ENCODE measurements at regions not wholly inside any gene's neighbourhood (a gene's known extent, or its start where the extent isn't known, plus 50 kb on each side); places are given as distances from the start of the nearest gene placed in this dataset.

DNA sequence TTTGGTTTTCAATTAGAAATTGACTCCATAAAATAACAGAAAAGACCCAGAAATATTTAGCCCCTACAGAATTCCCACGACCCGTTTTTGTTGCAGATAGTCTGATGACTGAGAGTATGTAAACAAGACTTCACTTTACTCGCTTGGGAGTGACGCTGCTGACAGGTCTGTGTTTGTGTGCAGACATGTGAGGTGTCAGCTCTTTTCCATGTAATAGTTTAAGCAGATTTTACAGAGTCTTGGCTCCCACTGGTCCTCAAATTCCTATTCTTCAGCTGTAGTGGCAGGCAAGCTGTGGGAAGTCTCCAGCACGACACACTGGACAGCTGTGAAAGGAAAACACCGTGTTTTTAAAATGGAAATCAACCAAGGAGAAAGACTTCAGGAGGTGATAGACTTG lies 455.7 kb downstream of the GABRG1 start:
- H3K9me3 ChIP-seq = no peaks in the 10 kb centered on the region
- no peaks in the 10 kb centered on the region for H3K27me3 ChIP-seq
- DNase-seq (peak in 2 of 4 donors; percentile 32 to 37), ATAC-seq (no peak)
- no peak overlapping the region for H3K4me3 ChIP-seq
- H3K4me1 ChIP-seq = no peaks in the 10 kb centered on the region
- no peak overlapping the region for H3K27ac ChIP-seq
- H3K36me3 ChIP-seq = no peaks in the 10 kb centered on the region
- TF ChIP-seq, protein P1, sequence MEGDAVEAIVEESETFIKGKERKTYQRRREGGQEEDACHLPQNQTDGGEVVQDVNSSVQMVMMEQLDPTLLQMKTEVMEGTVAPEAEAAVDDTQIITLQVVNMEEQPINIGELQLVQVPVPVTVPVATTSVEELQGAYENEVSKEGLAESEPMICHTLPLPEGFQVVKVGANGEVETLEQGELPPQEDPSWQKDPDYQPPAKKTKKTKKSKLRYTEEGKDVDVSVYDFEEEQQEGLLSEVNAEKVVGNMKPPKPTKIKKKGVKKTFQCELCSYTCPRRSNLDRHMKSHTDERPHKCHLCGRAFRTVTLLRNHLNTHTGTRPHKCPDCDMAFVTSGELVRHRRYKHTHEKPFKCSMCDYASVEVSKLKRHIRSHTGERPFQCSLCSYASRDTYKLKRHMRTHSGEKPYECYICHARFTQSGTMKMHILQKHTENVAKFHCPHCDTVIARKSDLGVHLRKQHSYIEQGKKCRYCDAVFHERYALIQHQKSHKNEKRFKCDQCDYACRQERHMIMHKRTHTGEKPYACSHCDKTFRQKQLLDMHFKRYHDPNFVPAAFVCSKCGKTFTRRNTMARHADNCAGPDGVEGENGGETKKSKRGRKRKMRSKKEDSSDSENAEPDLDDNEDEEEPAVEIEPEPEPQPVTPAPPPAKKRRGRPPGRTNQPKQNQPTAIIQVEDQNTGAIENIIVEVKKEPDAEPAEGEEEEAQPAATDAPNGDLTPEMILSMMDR (IDR thresholded peaks at IDR 0.05) = no peak
- intact Hi-C loops (cut with DNase I) = no loop called here

DNA sequence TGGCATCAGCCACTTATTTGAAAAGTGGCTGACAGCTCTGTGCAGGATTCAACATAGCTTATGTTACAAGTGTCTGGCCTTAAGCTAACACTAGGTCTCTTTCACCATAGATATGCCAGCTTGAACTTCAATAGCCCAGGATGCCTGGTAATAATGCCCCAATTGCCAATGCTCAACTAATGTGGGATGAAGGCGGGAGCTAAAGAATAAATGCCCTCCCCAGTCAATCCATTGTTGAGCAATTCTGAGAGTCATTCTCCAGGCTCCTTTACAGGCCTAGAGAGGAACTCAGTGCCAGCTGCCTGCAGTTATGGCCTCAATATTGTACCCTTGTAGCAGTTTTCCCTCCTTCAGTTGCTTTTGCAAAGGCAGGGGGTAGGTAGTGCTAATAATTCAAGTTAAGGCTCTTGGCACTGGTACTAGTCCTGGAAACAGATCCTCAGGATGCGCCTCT lies 460.2 kb downstream of the GABRG1 start:
- Histone ChIP-seq H3K27ac (no peak overlapping the region), H3K4me3 (no peak overlapping the region), H3K4me1 (no peaks in the 10 kb centered on the region), H3K36me3 (no peaks in the 10 kb centered on the region), H3K9me3 (no peaks in the 10 kb centered on the region), H3K27me3 (no peaks in the 10 kb centered on the region)
- ATAC-seq (peak; percentile 71), DNase-seq (peak in 1 of 4 donors; percentile 22)
- intact Hi-C loops (cut with DNase I) = no loop called here
- TF ChIP-seq, protein P1 (IDR thresholded peaks at IDR 0.05) = no peak

DNA sequence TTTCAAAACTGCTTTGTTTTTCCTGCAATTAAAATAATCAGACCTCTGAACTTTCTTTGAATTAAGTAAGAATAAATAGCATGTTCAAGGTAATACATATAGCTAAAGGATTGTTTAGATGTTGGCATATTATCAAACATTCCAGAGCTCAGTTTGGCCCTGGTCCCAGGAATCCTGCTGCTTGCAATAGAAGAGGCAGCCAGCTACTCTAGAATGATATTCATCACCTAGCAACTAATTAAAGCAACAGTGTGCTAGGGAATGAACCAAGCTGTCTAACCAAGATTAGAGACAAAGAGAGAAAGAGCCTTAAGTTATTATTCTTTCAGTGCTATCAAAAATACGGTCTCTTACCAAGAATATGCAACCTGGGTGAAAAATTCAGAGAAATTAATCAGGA lies 460.9 kb downstream of the GABRG1 start:
- Histone ChIP-seq H3K36me3 (no peaks in the 10 kb centered on the region), H3K4me1 (no peaks in the 10 kb centered on the region), H3K4me3 (no peak overlapping the region), H3K27me3 (no peaks in the 10 kb centered on the region), H3K9me3 (no peaks in the 10 kb centered on the region), H3K27ac (no peak overlapping the region)
- intact Hi-C loops (cut with DNase I) = no loop called here
- TF ChIP-seq, protein P1 (IDR thresholded peaks at IDR 0.05) = no peak
- peak in 3 of 4 donors; percentile 40 to 90 (median 90) for DNase-seq
- ATAC-seq = peak; percentile 97

DNA sequence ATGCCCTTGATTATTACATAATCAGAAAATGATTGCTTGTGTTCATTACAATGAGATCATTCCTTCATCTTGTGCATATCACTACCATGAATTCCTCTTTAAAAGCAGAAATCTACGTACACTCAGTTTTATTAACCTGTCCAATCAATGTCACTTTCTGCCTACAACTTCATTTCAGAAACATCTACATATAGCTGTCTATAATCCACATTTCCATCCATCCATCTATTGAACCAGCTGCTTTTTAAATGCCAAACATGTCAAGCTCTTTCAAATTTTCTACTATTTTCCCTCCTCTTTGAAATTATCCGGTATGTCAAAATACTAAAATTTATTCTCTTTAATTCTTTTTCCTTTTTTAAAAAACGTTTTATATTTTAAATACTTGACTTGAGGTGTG lies 462.0 kb downstream of the GABRG1 start:
- no peaks in the 10 kb centered on the region for H3K27me3 ChIP-seq
- no peaks in the 10 kb centered on the region for H3K36me3 ChIP-seq
- no peak overlapping the region for H3K4me3 ChIP-seq
- H3K27ac ChIP-seq = no peak overlapping the region
- TF ChIP-seq, protein P1 (IDR thresholded peaks at IDR 0.05) = no peak
- no peak for ATAC-seq
- intact Hi-C loops (cut with DNase I) = no loop called here
- no peaks in the 10 kb centered on the region for H3K9me3 ChIP-seq
- no peak for DNase-seq
- H3K4me1 ChIP-seq = no peaks in the 10 kb centered on the region

DNA sequence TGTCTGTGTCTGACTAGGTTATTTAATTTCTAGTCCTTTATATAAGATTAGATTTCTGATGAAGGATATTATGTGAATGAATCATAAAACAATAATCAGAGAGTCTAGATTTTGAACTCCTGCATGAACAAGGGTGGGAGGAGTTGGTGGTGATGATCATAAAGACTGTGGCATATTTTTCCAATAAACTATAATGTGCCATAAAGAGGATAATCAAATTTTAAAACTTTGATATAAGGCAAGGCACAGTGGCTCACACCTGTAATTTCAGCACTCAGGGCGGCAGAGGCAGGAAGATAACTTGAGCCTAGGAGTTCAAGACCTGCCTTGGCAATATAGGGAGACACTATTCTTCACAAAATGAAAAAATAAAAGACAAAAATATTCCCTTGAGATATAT lies 473.3 kb downstream of the GABRG1 start:
- no peaks in the 10 kb centered on the region for H3K4me1 ChIP-seq
- no peaks in the 10 kb centered on the region for H3K36me3 ChIP-seq
- no peak overlapping the region for H3K4me3 ChIP-seq
- H3K27ac ChIP-seq = no peak overlapping the region
- ATAC-seq (no peak), DNase-seq (no peak)
- peaks cover 0 to 2% of the 10 kb centered on the region in 2 donors for H3K9me3 ChIP-seq
- no peaks in the 10 kb centered on the region for H3K27me3 ChIP-seq
- TF ChIP-seq, protein P1 (IDR thresholded peaks at IDR 0.05) = no peak
- intact Hi-C loops (cut with DNase I) = no loop called here

All from left lung (tissue), 4 donors.